Esophagus squamous epithelium (tissue), 5 donors: ENCODE measurements at regions not wholly inside any gene's neighbourhood (a gene's known extent, or its start where the extent isn't known, plus 50 kb on each side); places are given as distances from the start of the nearest gene placed in this dataset.
"Not testable (repeated sequence)": the region's sequence is repeated elsewhere in the genome, so short reads cannot be mapped to it uniquely, and the experiment has no call there.

Experiments
- DNase-seq: peaks from one replicate; lab custom pipeline; 2025; lab: John Stamatoyannopoulos, UW
- H3K27ac ChIP-seq, 4 donors: fragments of 200-600 bp; sonication (generic); one replicate each; pipeline ENCODE4 v1.5.1; 2016 to 2019; ENCODE audit warnings: mild to moderate bottlenecking in 1 of 4
- H3K27me3 ChIP-seq, 4 donors: fragments of 200-600 bp; sonication (generic); 1 replicate in 3 of 4; 2 replicates in 1 of 4; pipeline versions ENCODE4 v1.5.1 to v1.6.0; 2017 to 2021; ENCODE audit warnings: antibody characterized with exemption in 1 of 4
- H3K36me3 ChIP-seq, 3 donors: fragments of 200-600 bp; sonication (generic); one replicate each; pipeline ENCODE4 v1.5.1; 2016 to 2019
- H3K4me1 ChIP-seq, 3 donors: fragments of 200-600 bp; sonication (generic); one replicate each; pipeline ENCODE4 v1.5.1; 2017 to 2019
- H3K4me3 ChIP-seq, 4 donors: fragments of 200-600 bp; sonication (generic); 1 replicate in 3 of 4; 2 replicates in 1 of 4; pipeline ENCODE4 v1.5.1; 2016 to 2019; ENCODE audit warnings: mild to moderate bottlenecking in 2 of 4, moderate library complexity in 1 of 4
- H3K9me3 ChIP-seq, 3 donors: fragments of 200-600 bp; sonication (generic); one replicate each; pipeline ENCODE4 v1.5.1; 2016 to 2019
- CTCF ChIP-seq, 6 experiments: fragments of 450-650 bp in 4 of 6; fragments of 200-600 bp in 2 of 6; sonication (generic) in 2 of 6; IDR thresholded peaks; one replicate each; pipeline ENCODE4 v1.5.1; 2016 to 2019; ENCODE audit warnings: antibody characterized with exemption in 6 of 6, mild to moderate bottlenecking in 4 of 6, moderate library complexity in 4 of 6
- POLR2A ChIP-seq, 4 donors: fragments of 450-650 bp; IDR thresholded peaks; one replicate each; pipeline ENCODE4 v1.6.1; 2017; ENCODE audit warnings: antibody characterized with exemption in 4 of 4, mild to moderate bottlenecking in 4 of 4, moderate library complexity in 3 of 4
- WGBS, 2 donors: methylation state at CpG; one replicate each; pipeline ENCODE4 v1.1.5; 2018; 5-methylcytosine and 5-hydroxymethylcytosine counted together
- intact Hi-C: fragments of 100-400 bp; cut with DNase I; formaldehyde crosslinking; loops from one replicate; pipeline ENCODE4 v1.15.0; 2022
- donor health status: DM: yes; HTN: yes; CAD: no.

GRCh38 chr1:181972256-181972655 lies 89.3 kb downstream of the ZNF648 start:
- intact Hi-C loops: no loop called here
- H3K36me3 ChIP-seq: no peaks in the 10 kb centered on the region
- no peaks in the 10 kb centered on the region for H3K9me3 ChIP-seq
- no peak overlapping the region for H3K27ac ChIP-seq
- no peak for DNase-seq
- WGBS, 2 donors: 83 to 100% methylated on average over 1 of the region's 1 CpG
- TF ChIP-seq POLR2A (IDR thresholded peaks at IDR 0.05): no peak
- TF ChIP-seq CTCF (IDR thresholded peaks at IDR 0.05): no peak
- no peaks in the 10 kb centered on the region for H3K4me1 ChIP-seq
- no peak overlapping the region for H3K4me3 ChIP-seq
- H3K27me3 ChIP-seq: peaks cover 0 to 5% (median 0%) of the 10 kb centered on the region in 4 donors

- no peak for TF ChIP-seq POLR2A (IDR thresholded peaks at IDR 0.05)
- TF ChIP-seq CTCF (IDR thresholded peaks at IDR 0.05): no peak
- no peak for DNase-seq
- intact Hi-C loops: no loop called here
- Histone ChIP-seq H3K4me3 (no peak overlapping the region), H3K27me3 (peaks cover 0 to 5% (median 0%) of the 10 kb centered on the region in 4 donors), H3K27ac (no peak overlapping the region), H3K36me3 (no peaks in the 10 kb centered on the region), H3K4me1 (no peaks in the 10 kb centered on the region), H3K9me3 (no peaks in the 10 kb centered on the region)
Measured at GRCh38 chr1:181971424-181971823, 90.1 kb downstream of the ZNF648 start.

- Histone ChIP-seq H3K27ac (no peak overlapping the region), H3K4me1 (no peaks in the 10 kb centered on the region), H3K4me3 (no peak overlapping the region), H3K9me3 (no peaks in the 10 kb centered on the region), H3K27me3 (no peaks in the 10 kb centered on the region), H3K36me3 (no peaks in the 10 kb centered on the region)
- intact Hi-C loops: no loop called here
- WGBS, 2 donors: 83% methylated on average over 2 of the region's 2 CpGs; no CpG with 5 or more reads in 1 of the 2 donors
- TF ChIP-seq CTCF (IDR thresholded peaks at IDR 0.05): no peak
- no peak for DNase-seq
Measured at GRCh38 chr1:181969902-181970301, 91.6 kb downstream of the ZNF648 start.

- DNase-seq, H3K27ac ChIP-seq, H3K36me3 ChIP-seq, H3K27me3 ChIP-seq, H3K4me3 ChIP-seq, intact Hi-C loops, H3K4me1 ChIP-seq: not testable (repeated sequence)
- WGBS, 2 donors: 89 to 100% methylated on average over 1 to 3 of the region's 11 CpGs
- H3K9me3 ChIP-seq: peaks cover 0 to 24% (median 5%) of the 10 kb centered on the region in 3 donors
Measured at GRCh38 chr1:181954696-181955095, 106.8 kb downstream of the ZNF648 start.

GRCh38 chr1:181954178-181954577 lies 107.3 kb downstream of the ZNF648 start:
- intact Hi-C loops: not testable (repeated sequence)

GRCh38 chr1:181953596-181953995 lies 107.9 kb downstream of the ZNF648 start:
- Histone ChIP-seq H3K36me3 (no peaks in the 10 kb centered on the region), H3K4me3 (no peak overlapping the region), H3K27ac (no peak overlapping the region), H3K4me1 (no peaks in the 10 kb centered on the region), H3K9me3 (peaks cover 0 to 13% (median 0%) of the 10 kb centered on the region in 3 donors), H3K27me3 (no peaks in the 10 kb centered on the region)
- DNase-seq: no peak
- intact Hi-C loops: no loop called here
- 96 to 97% methylated on average over 3 of the region's 3 CpGs for WGBS, 2 donors
- no peak for TF ChIP-seq CTCF (IDR thresholded peaks at IDR 0.05)
- no peak for TF ChIP-seq POLR2A (IDR thresholded peaks at IDR 0.05)

More at GRCh38 chr1:181954178-181954577, 107.3 kb downstream of the ZNF648 start:
- H3K4me3 ChIP-seq, DNase-seq, H3K27ac ChIP-seq, H3K27me3 ChIP-seq, H3K36me3 ChIP-seq, H3K4me1 ChIP-seq: not testable (repeated sequence)
- H3K9me3 ChIP-seq: peaks cover 0 to 19% (median 2%) of the 10 kb centered on the region in 3 donors
- WGBS, 2 donors: 79 to 87% methylated on average over 7 of the region's 7 CpGs
